ENCODE measurements at regions not wholly inside any gene's neighbourhood (a gene's known extent, or its start where the extent isn't known, plus 50 kb on each side); places are given as distances from the start of the nearest gene placed in this dataset.

- peak overlapping the region; percentile 83 for H3K27ac ChIP-seq
- no peak for DNase-seq (ENCODE audit: low read depth in 1 of 2, low spot score in 1 of 2)
- no peaks in the 10 kb centered on the region for H3K27me3 ChIP-seq
These were observed 473.6 kb upstream of the SLC10A2 start for GRCh38 chr13:103539721-103540381.

DNA sequence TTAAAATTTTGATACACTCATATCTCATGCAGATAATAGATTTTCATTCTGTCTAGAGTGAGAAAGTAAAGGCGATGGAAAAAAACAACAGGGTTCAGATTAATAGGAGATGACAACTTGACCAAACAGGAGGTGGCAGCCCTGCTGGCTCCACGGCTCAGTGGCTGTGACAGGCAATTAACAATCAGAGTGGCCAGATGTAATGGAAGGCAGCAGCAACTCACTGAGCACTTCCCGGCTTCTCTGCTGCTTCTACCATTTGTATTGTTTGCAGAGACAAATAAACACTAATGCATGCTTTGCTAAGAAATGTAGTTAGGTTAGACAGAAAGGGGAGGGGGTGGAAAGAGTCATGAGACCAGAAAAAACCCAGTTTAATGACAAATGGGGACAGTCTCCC lies 473.0 kb upstream of the SLC10A2 start:
- TF ChIP-seq, protein P1, sequence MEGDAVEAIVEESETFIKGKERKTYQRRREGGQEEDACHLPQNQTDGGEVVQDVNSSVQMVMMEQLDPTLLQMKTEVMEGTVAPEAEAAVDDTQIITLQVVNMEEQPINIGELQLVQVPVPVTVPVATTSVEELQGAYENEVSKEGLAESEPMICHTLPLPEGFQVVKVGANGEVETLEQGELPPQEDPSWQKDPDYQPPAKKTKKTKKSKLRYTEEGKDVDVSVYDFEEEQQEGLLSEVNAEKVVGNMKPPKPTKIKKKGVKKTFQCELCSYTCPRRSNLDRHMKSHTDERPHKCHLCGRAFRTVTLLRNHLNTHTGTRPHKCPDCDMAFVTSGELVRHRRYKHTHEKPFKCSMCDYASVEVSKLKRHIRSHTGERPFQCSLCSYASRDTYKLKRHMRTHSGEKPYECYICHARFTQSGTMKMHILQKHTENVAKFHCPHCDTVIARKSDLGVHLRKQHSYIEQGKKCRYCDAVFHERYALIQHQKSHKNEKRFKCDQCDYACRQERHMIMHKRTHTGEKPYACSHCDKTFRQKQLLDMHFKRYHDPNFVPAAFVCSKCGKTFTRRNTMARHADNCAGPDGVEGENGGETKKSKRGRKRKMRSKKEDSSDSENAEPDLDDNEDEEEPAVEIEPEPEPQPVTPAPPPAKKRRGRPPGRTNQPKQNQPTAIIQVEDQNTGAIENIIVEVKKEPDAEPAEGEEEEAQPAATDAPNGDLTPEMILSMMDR (IDR thresholded peaks at IDR 0.05; ENCODE audit: low read depth, low read length), result no peak
- H3K27me3 ChIP-seq, result no peaks in the 10 kb centered on the region
- no peaks in the 10 kb centered on the region for H3K36me3 ChIP-seq
- H3K4me1 ChIP-seq (ENCODE audit: low read depth), result peaks cover 23% of the 10 kb centered on the region
- DNase-seq (ENCODE audit: low read depth in 1 of 2, low spot score in 1 of 2), result peak in 1 of 2 donors; percentile 75
- H3K4me3 ChIP-seq, result no peak overlapping the region
- H3K27ac ChIP-seq, result peak overlapping the region; percentile 83
- no peaks in the 10 kb centered on the region for H3K9me3 ChIP-seq (ENCODE audit: low read depth)

More at GRCh38 chr13:103539721-103540381, 473.6 kb upstream of the SLC10A2 start:
- Histone ChIP-seq H3K36me3 (no peaks in the 10 kb centered on the region), H3K4me1 (ENCODE audit: low read depth) (peaks cover 23% of the 10 kb centered on the region), H3K4me3 (no peak overlapping the region), H3K9me3 (ENCODE audit: low read depth) (no peaks in the 10 kb centered on the region)
- TF ChIP-seq, protein P1 (IDR thresholded peaks at IDR 0.05; ENCODE audit: low read depth, low read length), result no peak

DNA sequence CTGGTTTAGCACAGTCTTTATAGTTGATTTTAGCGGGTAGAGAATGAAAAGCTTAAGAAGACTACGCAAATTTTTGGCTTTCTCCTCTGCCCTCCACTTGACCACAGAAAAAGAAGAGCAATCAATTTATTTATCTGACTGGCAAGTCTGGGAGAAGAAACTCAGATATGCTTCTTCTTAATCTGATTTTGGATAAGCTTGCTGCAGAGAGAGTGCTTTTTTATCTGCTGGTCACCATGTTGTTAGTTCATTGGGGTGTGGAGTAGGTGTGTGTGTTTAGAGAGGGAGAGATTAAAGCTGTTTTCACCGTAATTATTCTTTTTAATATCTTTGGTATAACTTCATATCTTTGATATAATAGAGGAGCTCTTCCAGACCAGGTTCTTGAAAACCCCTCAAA lies 471.4 kb upstream of the SLC10A2 start:
- Histone ChIP-seq H3K27ac (no peak overlapping the region), H3K4me3 (no peak overlapping the region), H3K4me1 (ENCODE audit: low read depth) (peaks cover 23% of the 10 kb centered on the region), H3K36me3 (no peaks in the 10 kb centered on the region), H3K9me3 (ENCODE audit: low read depth) (no peaks in the 10 kb centered on the region), H3K27me3 (no peaks in the 10 kb centered on the region)
- TF ChIP-seq, protein P1 (IDR thresholded peaks at IDR 0.05; ENCODE audit: low read depth, low read length), result no peak
- no peak for DNase-seq (ENCODE audit: low read depth in 1 of 2, low spot score in 1 of 2)

GRCh38 chr13:103531278-103531677 lies 465.1 kb upstream of the SLC10A2 start:
- H3K36me3 ChIP-seq, result no peaks in the 10 kb centered on the region
- no peaks in the 10 kb centered on the region for H3K9me3 ChIP-seq (ENCODE audit: low read depth)
- H3K27me3 ChIP-seq, result no peaks in the 10 kb centered on the region
- H3K27ac ChIP-seq, result no peak overlapping the region
- no peak for DNase-seq (ENCODE audit: low read depth in 1 of 2, low spot score in 1 of 2)
- H3K4me3 ChIP-seq, result no peak overlapping the region
- H3K4me1 ChIP-seq (ENCODE audit: low read depth), result no peaks in the 10 kb centered on the region
- TF ChIP-seq, protein P1 (IDR thresholded peaks at IDR 0.05; ENCODE audit: low read depth, low read length), result no peak

DNA sequence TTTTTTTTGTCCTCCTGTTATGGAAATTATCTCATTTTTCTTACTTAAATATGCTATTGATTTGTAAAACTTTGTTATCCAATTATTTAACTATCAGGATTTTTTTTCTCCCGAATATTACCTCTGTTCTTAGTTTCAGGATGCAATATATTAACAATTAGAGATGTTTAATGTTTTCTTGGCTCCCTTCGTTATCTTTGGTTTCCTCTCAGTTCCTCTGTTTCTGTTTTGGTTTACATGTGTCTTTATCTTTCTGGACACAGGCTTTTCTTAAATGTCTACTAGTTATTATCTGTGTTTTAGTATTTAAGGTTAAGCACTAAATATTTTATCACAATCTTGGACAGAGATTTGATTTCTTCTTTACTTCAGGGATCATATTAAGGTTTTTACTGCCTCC lies 462.2 kb upstream of the SLC10A2 start:
- H3K4me1 ChIP-seq (ENCODE audit: low read depth), result no peaks in the 10 kb centered on the region
- H3K4me3 ChIP-seq, result no peak overlapping the region
- TF ChIP-seq, protein P1 (IDR thresholded peaks at IDR 0.05; ENCODE audit: low read depth, low read length), result no peak
- H3K9me3 ChIP-seq (ENCODE audit: low read depth), result no peaks in the 10 kb centered on the region
- H3K27ac ChIP-seq, result no peak overlapping the region
- DNase-seq (ENCODE audit: low read depth in 1 of 2, low spot score in 1 of 2), result no peak
- no peaks in the 10 kb centered on the region for H3K36me3 ChIP-seq
- no peaks in the 10 kb centered on the region for H3K27me3 ChIP-seq

Measured in cardiac muscle cell (in vitro differentiated cells and primary cell).